ENCODE measurements at regions not wholly inside any gene's neighbourhood (a gene's known extent, or its start where the extent isn't known, plus 50 kb on each side); places are given as distances from the start of the nearest gene placed in this dataset.

- DNase-seq (ENCODE audit: low spot score) = no peak
Observed at GRCh38 chr3:25355034-25355885, 72.8 kb upstream of the RARB start.

- DNase-seq (ENCODE audit: low spot score) = no peak
Observed at GRCh38 chr3:25355998-25356397, 72.1 kb upstream of the RARB start.

DNA sequence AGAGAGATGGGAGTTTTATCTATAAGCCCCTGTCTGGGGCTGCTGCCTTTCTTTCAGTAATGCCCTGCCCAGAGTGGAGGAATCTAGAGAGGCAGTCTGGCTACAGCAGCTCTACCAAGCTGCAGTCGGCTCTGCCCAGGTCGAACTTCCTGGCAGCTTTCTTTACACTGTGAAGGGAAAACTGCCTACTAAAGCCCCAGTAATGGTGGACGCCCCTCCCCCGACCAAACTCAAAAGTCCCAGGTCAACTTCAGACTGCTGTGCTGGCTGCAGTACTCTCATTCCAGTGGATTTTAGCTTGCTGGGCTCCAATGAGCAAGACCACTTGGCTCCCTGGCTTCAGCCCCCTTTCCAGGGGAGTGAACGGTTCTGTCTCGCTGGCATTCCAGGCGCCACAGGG lies 65.9 kb upstream of the RARB start:
- DNase-seq (ENCODE audit: low spot score) = no peak

DNA sequence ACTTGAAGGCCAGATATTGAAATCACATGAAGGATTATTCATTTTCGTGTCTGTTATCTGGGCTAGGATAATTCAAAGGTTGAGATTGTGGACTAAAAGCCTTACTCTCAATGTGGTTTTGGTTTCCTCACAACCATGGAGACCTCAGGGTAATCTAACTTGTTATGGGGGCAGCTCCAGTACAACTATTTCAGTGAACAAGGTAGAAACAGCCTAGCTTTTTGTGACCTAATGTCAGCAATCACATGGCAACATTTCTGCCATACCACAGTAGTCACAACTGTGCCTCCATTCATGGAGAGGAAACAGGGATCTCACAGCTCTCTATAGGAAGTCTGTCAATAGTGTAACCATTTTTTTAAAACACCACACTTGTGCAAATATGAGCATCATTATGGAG lies 62.4 kb upstream of the RARB start:
- no peak for DNase-seq (ENCODE audit: low spot score)

- DNase-seq (ENCODE audit: low spot score) = no peak
Observed at GRCh38 chr3:25367025-25367424, 61.0 kb upstream of the RARB start.

DNA sequence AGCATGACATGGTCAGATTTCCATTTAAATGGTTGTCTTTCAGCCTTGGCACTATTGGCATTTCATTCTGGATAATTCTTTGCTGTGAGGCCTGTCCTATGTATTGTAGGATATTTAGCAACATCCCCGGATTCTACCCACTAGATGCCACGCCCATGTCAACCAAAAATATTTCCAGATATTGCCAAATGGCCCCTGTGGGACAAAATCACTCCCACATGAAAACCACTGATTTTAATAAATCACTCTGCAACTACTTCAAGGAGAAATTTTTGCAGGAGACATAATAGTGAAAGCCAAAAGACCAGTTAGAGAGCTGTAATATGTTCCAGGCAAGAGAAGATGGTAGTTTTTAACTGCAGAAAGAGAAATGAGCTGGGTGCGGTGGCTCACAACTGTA lies 55.9 kb upstream of the RARB start:
- no peak for DNase-seq (ENCODE audit: low spot score)

DNA sequence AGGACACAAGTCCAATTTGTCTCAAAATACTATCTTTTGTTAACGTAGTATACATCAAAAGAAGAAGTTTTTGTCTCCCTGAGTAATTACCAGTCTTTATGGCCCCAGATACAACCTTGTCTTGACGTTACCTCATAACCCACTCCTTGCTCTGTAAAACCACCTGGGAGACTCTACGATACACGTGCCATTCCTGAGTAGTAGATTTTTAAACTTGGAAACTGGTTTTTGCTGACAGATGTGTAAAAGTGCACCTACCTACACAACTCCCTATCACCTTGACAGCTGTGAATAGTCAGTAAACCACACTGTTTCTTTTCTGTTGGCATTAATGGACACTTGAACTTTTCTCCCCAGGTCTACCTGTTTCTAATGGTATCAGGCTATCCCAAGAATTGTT lies 51.7 kb upstream of the RARB start:
- DNase-seq (ENCODE audit: low spot score) = no peak

DNA sequence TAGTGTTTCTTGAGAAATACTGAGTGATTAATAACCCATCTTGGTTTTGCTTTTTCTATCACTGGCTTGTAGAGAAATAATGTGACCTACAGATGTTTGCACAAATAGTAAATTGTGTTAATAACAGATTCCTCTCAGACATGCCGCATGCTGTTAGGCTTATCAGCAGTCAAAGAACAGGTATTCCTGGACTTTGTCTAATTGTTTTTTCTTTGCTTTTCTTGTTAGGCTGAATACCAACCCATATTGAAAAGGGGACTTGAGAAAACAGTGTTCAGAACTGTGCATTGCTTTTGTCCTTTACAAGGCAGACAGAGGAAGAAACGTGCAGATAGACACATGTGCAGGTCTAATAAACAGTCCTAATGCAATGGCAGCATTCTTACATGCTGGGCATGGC lies 51.0 kb upstream of the RARB start:
- no peak for DNase-seq (ENCODE audit: low spot score)

Measured in RKO (cell line).